GM08714 (cell line): ENCODE measurements at regions not wholly inside any gene's neighbourhood (a gene's known extent, or its start where the extent isn't known, plus 50 kb on each side); places are given as distances from the start of the nearest gene placed in this dataset.
"Not testable (repeated sequence)": the region's sequence is repeated elsewhere in the genome, so short reads cannot be mapped to it uniquely, and the experiment has no call there.

ENCODE experiments used
- H3K4me3 ChIP-seq: fragments of 200-500 bp; sonication (Bioruptor generic); 2 replicates; pipeline ENCODE4 v1.5.1; 2014; ENCODE audit warnings: mild to moderate bottlenecking, low read length, inconsistent platforms
- ZNF274 ChIP-seq: IDR thresholded peaks from 2 replicates; pipeline ENCODE4 v1.6.1; 2012; ENCODE audit warnings: mild to moderate bottlenecking, low read depth, low read length

- H3K4me3 ChIP-seq = no peak overlapping the region
- TF ChIP-seq ZNF274 = no peak
These were observed 212.8 kb downstream of the FGF9 start for GRCh38 chr13:21883713-21884112.

GRCh38 chr13:21884299-21884909, 213.5 kb downstream of the FGF9 start:
- no peak for TF ChIP-seq ZNF274

DNA sequence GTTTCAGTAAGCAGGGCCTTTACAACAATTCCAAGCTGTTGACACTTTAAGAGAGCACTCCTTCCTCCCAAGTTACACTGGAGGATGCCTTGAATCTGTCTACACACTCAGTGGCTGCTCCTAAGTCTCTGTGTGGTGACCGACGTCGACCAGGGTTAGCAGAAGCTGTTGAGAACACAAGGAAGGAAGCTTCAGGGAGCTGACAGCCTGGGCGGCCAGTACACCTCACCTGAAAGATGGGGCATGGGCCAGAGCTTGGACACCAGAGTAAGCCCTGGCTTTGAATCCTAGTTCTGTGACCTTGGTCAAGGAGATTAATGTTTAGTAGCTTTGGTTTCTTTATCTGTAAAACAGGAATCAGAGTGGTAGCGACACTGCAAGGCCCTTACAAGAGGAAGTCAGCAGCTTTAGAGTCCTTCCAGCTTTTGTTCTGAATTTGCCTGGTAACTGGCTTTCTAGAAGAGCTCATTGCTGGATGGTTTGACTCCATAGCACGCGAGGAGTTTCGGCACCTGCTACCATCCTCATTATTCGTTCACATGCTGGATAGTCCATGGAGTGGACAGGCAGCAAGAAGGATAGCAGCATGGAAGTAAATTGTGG, 214.2 kb downstream of the FGF9 start:
- no peak for TF ChIP-seq ZNF274
- no peak overlapping the region for H3K4me3 ChIP-seq

More at GRCh38 chr13:21884299-21884909, 213.5 kb downstream of the FGF9 start:
- no peak overlapping the region for H3K4me3 ChIP-seq

DNA sequence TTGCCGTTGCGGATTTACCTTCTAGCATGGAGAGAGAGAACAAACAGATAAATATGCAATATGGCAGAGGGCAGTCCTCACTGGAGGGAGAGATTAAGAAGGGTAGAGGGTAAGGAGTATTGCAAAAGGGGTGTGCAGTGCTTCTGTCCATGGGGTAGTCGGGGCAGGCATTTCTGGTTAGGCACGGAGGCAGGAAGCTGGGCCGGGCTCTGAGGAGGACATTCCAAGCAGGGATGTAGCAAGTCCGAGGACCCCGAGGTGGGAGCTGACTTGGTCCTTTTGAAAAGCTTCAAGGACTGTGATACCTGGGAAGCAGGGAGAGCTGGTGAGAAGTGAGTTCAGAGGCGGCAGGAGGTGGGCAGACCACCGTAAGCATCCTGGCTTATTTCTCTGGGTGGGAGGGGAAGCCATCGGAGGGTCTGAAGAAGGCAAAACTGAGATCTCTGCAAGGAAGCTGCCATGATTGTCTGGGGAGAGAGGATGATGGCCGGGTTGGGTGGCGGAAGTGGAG, 214.9 kb downstream of the FGF9 start:
- H3K4me3 ChIP-seq = no peak overlapping the region
- TF ChIP-seq ZNF274 = no peak

DNA sequence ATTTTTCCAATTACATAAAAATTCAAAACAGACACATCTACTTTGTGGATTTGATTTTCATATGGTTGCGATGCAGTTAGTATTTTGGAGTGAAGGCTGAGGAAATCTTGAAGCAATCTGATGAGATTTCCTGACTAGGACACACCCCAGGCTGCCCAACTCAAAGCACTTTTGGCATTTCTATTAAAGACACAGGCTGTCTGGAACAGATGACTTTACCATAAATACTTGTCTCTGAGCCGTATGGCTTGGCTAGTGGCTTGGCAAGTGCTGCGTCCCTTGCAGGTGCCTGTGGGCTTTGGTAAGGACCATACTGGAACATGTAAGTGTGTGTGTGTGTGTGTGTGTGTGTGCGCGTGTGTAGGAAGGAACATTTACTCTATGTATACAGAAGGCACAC, 218.8 kb downstream of the FGF9 start:
- no peak for TF ChIP-seq ZNF274
- no peak overlapping the region for H3K4me3 ChIP-seq

GRCh38 chr13:21890220-21890619, 219.3 kb downstream of the FGF9 start:
- not testable (repeated sequence) for H3K4me3 ChIP-seq

DNA sequence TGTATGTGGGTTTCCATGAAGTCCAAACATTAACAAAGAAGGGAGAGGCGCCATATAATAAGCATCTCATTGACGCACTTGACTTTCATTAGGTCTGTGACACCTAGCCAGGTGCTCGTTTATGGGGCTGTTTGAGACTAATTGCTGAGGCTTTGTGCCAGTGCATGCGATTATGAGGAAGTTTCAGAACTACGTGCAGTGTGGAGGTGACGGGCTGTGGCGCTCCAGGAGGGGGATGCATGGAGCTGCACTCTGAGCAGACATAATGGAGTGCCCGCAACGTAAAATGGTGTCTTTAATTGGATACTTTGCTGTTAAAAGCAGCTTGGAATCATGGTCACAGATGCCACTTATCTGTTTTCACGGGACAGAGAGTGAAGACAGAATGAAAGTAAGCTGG, 223.2 kb downstream of the FGF9 start:
- no peak overlapping the region for H3K4me3 ChIP-seq
- no peak for TF ChIP-seq ZNF274

DNA sequence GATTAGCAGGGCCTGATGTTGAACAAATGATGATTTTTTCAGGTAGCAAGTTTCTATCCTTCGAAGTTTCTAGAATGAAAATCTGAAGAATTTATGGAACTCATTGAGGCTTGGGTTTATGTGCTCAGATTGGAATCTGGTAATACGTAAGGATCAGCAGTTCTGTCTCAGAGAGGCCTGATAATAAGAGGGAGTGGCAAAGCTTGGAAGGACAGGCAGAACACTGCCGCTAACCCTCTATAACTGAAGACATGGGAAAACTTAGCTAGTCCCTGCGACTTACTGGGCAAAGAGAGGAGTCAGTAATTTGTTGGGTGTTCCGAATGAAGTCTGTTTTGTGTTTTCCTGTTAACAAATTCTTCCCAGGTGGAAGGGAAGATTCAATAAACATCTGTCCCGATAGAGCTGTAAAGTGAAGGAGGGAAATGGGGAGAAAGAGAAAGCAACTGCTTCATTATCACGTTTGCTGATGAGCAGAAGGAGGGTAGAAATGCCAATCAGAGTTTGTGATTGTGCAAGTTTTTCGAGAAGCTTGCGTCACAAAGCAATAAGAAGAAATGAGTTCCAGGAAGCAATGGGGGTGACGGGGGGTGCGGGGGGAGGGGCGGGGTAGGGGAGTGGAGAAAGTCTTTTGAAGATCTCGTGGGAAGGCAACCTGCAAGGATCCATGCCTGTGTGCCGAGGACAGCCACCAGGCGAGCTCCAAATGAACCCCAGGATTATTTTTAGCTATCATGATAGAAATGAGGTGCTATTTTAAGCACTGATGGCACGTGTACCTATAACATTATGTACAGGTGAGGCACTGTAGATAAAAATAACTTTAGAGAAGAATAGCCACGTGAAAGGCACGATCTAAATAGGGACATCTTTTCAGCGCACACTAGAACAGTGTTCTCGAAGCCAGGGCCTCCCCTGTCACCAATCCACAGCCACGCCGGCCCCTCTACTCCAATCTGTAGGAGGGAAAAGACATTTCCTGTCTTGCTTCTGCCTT, 224.1 kb downstream of the FGF9 start:
- no peak for TF ChIP-seq ZNF274
- no peak overlapping the region for H3K4me3 ChIP-seq

DNA sequence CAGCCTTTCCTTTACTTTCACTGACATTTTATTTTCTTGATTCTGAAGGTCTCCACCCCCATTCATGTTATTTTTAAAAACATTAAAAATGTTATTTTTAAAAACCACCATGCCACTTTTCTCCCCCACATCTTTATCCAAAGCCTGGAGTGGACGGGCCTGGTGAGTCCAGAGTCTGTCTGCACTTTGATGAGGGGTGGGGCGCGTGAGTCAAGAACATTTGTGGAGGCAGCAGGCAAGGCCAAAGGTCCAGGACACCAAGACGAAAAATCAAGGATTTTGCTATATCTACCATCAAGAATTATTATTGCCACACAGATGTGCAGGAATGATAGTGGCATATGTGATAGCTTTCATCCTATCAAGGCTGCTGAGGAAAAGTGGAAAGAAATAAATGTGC, 224.9 kb downstream of the FGF9 start:
- TF ChIP-seq ZNF274 = no peak

GRCh38 chr13:21897161-21897560, 226.3 kb downstream of the FGF9 start:
- TF ChIP-seq ZNF274 = no peak
- H3K4me3 ChIP-seq = no peak overlapping the region

More for the DNA sequence above, 224.9 kb downstream of the FGF9 start:
- no peak overlapping the region for H3K4me3 ChIP-seq

DNA sequence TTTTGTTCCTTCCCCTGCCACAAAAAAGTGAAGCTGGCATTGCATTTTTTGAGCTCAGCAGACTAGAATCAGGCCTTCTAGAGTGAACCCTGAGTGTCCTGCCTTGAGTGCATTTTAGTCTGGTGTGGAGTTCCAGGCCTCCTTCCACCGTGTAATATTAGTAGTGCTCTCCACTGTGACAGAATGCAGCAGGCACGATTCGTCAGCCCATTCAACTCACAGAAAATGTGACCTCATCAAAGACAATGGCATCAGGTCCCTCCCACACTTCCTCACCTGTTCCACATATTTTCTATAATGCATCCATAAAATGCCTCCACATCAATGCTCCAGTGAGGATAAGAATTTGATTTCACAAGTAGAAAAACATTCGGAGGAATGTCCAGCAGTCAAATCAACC, 227.6 kb downstream of the FGF9 start:
- H3K4me3 ChIP-seq = no peak overlapping the region
- no peak for TF ChIP-seq ZNF274

DNA sequence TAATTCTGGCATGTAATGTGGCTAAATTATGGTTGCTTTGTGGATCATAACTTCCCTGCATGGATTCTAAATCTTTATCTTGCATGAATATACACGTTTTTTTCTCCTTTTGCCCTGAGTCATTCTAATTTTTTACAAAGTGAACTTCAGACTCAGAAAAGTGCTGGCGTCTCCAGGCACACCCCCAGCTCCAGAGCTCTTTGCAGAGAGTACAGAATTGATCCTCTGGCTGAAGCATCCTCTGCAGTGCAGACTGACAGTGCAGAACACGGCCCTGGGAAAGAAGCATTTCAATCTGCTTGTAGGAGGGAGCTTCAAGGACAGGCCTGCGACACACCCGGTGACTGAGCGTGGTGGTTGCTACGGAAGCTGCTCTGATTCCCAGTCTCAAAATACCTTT, 228.1 kb downstream of the FGF9 start:
- no peak for TF ChIP-seq ZNF274

GRCh38 chr13:21901336-21901735, 230.5 kb downstream of the FGF9 start:
- H3K4me3 ChIP-seq = no peak overlapping the region
- no peak for TF ChIP-seq ZNF274

More for the DNA sequence above, 228.1 kb downstream of the FGF9 start:
- H3K4me3 ChIP-seq = no peak overlapping the region

- no peak overlapping the region for H3K4me3 ChIP-seq
- TF ChIP-seq ZNF274 = no peak
These were observed 231.2 kb downstream of the FGF9 start for GRCh38 chr13:21901811-21902708.

- no peak for TF ChIP-seq ZNF274
- no peak overlapping the region for H3K4me3 ChIP-seq
These were observed 231.8 kb downstream of the FGF9 start for GRCh38 chr13:21902709-21903098.
